ENCODE measurements at regions not wholly inside any gene's neighbourhood (a gene's known extent, or its start where the extent isn't known, plus 50 kb on each side); places are given as distances from the start of the nearest gene placed in this dataset.
"Not testable (repeated sequence)": the region's sequence is repeated elsewhere in the genome, so short reads cannot be mapped to it uniquely, and the experiment has no call there.

GRCh38 chr2:44086629-44087028 is 82.0 kb upstream of the PPM1B start:
- DNase-seq (ENCODE audit: low spot score), result no peak

- DNase-seq (ENCODE audit: low spot score), result peak; percentile 81
Measured at GRCh38 chr2:44087036-44087713, 81.5 kb upstream of the PPM1B start.

- DNase-seq (ENCODE audit: low spot score), result no peak
Measured at GRCh38 chr2:44087714-44088092, 81.0 kb upstream of the PPM1B start.

- DNase-seq (ENCODE audit: low spot score), result not testable (repeated sequence)
Measured at GRCh38 chr2:44092519-44092918, 76.2 kb upstream of the PPM1B start.

GRCh38 chr2:44093970-44094369 is 74.7 kb upstream of the PPM1B start:
- DNase-seq (ENCODE audit: low spot score), result no peak

GRCh38 chr2:44097322-44097907 is 71.3 kb upstream of the PPM1B start:
- DNase-seq (ENCODE audit: low spot score), result no peak

GRCh38 chr2:44098050-44098449 is 70.6 kb upstream of the PPM1B start:
- no peak for DNase-seq (ENCODE audit: low spot score)

- no peak for DNase-seq (ENCODE audit: low spot score)
Measured at GRCh38 chr2:44098891-44099290, 69.8 kb upstream of the PPM1B start.

- peak; percentile 72 for DNase-seq (ENCODE audit: low spot score)
Measured at GRCh38 chr2:44100351-44100750, 68.3 kb upstream of the PPM1B start.

GRCh38 chr2:44101246-44101645 is 67.4 kb upstream of the PPM1B start:
- DNase-seq (ENCODE audit: low spot score), result no peak

- no peak for DNase-seq (ENCODE audit: low spot score)
Measured at GRCh38 chr2:44102790-44103562, 65.7 kb upstream of the PPM1B start.

GRCh38 chr2:44103639-44104038 is 65.0 kb upstream of the PPM1B start:
- no peak for DNase-seq (ENCODE audit: low spot score)

- no peak for DNase-seq (ENCODE audit: low spot score)
Measured at GRCh38 chr2:44104855-44105271, 63.8 kb upstream of the PPM1B start.

- DNase-seq (ENCODE audit: low spot score), result not testable (repeated sequence)
Measured at GRCh38 chr2:44106509-44106908, 62.2 kb upstream of the PPM1B start.

GRCh38 chr2:44107086-44107740 is 61.5 kb upstream of the PPM1B start:
- DNase-seq (ENCODE audit: low spot score), result no peak

GRCh38 chr2:44107974-44108373 is 60.7 kb upstream of the PPM1B start:
- no peak for DNase-seq (ENCODE audit: low spot score)

- DNase-seq (ENCODE audit: low spot score), result no peak
Measured at GRCh38 chr2:44109166-44109565, 59.5 kb upstream of the PPM1B start.

GRCh38 chr2:44110444-44110843 is 58.2 kb upstream of the PPM1B start:
- DNase-seq (ENCODE audit: low spot score), result no peak

GRCh38 chr2:44112096-44112495 is 56.6 kb upstream of the PPM1B start:
- no peak for DNase-seq (ENCODE audit: low spot score)

- no peak for DNase-seq (ENCODE audit: low spot score)
Measured at GRCh38 chr2:44116319-44116718, 52.4 kb upstream of the PPM1B start.

GRCh38 chr2:44118257-44118656 is 50.4 kb upstream of the PPM1B start:
- no peak for DNase-seq (ENCODE audit: low spot score)
